DMS79 treated with DMSO at 0.1 percent for 48 hours (cell line): ENCODE measurements at regions not wholly inside any gene's neighbourhood (a gene's known extent, or its start where the extent isn't known, plus 50 kb on each side); places are given as distances from the start of the nearest gene placed in this dataset.

Experiments used
- DNase-seq: peaks from one replicate; lab custom pipeline; 2025; lab: John Stamatoyannopoulos, UW

DNA sequence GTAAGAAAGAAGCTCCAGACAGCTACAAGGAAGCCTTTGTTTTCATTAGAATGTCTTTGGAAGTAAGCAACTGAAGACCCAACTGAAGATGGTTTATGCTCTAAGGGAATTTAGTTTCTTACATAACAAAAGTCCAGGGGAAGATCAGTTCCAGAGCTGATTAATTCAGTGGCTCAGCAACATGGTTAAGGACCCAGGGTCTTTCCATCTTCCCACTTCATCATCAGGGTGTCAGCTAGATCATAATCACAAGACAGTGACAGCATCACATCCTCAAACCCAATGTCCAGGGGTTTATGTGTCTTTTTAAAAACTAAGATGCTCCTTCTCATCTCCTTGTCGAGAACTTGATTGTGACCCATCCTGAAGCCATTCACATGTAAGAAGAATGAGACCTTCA, 119.7 kb upstream of the PRDM1 start:
- no peak for DNase-seq

DNA sequence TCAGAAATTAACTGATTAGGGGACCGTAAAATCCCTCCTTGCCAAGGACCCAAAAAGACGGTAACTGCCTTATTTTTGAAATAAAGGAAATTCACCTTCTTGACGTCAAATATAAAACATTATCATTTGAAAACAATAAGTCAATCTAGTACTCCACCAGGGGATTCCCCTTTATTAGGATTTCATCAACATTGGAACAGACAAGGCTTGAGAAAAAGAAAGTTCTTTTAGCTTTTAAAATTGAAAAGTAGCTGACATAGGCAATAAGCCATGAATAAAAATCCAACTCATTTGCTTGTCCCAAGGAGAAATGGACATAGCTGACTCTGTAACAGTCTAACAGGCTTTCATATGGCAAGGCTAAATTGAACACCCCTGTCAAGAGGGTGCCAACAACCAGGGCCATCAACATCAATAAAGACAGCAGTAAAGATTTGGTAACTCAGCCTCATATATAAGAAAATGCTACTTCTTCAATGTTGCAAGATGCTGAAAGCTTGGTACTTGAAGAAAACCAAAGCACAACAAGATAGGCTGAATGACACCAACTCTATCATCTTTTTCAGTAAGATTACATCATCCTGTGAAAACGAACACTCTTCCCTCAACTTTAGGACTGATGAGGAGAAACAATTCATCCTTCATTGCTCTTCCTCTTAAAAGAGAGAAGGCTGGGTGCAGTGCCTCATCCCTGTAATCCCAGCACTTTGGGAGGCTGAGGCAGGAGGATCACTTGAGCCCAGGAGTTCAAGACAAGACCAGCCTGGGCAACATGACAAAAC, 121.0 kb upstream of the PRDM1 start:
- no peak for DNase-seq

DNA sequence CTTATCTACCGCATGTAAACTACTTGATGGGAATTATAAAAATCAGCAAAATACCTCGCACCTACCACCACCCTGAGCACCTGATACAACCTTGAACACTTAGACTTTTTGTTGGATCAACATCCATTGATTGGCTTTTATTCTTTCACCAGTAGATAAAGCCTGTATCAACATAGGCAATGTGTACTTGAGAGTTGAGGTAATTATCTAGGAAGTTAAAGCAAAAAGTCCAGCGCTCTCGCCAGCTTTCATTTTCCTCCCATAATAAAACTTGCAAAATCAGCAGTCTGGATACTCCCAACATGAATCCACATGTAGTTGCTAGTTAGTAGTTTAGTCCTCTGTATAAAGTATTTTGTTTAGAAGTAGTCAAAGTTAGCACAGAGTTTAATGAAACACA, 132.0 kb upstream of the PRDM1 start:
- DNase-seq = no peak

DNA sequence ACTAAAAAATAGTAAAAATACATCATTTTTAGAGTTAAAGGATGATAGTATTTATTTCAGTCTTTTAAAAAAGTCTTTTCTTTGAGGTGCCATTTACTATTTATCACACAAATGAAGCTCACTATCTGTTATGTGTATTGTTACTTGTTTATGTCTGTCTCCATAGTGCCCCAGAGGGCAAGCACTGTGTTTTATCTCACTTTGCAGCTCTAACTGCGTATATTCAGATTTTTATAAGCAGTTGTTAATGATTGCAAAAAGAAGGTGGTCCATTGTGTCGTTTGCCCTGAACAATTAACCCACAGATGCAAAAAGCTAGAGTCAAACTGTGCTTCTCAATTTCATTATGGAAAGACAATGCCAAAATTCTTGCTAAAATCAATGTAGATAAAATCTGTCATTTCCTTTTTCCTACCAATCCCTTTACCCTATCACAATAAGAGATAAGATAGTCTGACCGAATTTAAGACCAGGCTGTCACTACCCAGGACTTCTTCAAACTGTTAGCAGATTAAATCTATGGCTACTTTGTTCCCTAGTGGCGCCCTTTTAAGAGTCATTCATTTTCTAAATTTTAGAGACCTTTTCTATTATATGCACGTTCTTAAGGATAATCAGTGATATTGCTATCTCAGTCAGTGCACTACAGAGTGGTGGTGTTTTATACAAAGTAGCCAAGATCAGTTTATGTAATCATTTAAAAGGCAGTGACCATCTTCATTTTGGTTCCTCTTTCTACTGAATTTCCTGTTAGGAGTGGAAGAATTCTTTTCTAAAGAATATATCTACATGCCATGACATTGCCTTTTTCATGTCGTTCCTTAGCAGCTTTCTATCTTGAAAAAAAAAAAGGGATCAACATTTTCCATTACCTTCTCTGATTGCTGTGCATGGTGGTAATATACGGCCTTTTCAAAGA, 133.1 kb upstream of the PRDM1 start:
- no peak for DNase-seq

DNA sequence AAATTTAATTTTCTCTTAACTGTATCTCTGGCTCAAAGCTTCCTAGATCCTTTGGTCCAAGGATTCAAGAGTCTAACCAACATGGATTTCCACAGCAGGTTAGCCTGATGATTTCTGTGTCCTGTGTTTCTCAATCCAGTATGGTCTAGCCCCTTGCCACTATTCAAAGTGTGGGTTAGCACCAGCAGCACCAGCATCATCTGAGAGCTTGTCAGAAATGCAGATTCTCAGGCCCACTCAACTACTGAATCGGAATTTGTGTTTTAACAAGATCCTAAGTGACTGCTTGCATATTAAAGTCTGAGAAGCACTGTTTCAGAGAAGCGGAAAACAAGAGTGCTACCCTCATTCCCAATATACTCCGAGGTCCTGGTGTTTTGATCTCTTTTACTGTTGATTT, 133.8 kb upstream of the PRDM1 start:
- DNase-seq = no peak

DNA sequence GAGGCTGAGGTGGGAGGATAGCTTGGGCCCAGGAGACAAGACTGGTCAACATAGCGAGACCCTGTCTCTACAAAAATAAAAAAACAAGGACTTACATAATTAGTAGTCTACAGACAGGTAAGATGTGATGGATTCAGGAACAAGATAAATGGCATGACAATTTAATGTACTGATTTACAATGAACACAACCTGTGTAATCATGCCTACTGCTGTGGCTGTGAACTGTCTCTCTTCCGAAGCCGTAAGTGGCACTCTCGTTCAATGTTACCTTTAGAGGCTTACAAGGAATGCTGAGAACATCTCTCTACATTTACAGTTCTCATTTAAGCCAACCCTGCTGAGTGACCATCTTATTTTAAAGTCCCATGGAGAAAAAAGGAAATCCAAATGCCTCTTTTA, 134.8 kb upstream of the PRDM1 start:
- DNase-seq = no peak

DNA sequence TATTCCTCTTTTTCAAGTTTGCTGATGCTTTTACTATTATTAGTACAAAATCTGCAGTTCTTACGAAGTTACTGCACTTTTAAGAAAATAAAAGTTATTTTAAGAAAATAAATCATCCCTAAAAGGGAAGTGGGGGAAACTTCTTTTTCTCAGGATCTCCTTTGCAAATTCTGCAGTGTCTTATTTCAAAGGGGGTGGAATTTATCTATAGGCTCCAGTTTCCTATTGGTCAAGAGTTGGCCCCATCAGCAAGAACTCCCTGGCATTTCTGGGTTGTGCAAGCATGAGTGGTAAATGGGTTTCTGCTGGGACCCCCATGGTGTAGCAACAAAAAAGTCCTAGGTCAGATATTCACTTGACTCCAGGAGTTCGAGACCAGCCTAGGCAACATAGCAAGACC, 136.3 kb upstream of the PRDM1 start:
- no peak for DNase-seq

DNA sequence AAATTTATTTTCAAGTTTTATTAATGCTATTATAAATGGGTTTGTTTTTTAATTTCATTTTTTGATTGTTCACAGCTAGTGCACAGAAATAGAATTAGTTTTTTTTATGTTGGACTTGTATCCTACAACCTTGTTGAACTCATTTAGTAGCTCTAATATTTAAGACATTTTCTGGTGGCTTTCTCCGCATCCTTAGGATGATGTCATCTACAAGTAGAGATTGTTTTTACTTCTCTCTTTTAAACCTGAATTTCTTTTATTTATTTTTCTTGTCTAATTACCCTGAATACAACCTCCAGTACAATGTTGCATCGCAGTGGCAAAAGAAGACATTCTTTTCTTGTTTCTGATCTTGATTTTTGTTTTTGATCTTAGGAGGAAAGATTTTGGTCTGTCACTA, 142.6 kb upstream of the PRDM1 start:
- no peak for DNase-seq

DNA sequence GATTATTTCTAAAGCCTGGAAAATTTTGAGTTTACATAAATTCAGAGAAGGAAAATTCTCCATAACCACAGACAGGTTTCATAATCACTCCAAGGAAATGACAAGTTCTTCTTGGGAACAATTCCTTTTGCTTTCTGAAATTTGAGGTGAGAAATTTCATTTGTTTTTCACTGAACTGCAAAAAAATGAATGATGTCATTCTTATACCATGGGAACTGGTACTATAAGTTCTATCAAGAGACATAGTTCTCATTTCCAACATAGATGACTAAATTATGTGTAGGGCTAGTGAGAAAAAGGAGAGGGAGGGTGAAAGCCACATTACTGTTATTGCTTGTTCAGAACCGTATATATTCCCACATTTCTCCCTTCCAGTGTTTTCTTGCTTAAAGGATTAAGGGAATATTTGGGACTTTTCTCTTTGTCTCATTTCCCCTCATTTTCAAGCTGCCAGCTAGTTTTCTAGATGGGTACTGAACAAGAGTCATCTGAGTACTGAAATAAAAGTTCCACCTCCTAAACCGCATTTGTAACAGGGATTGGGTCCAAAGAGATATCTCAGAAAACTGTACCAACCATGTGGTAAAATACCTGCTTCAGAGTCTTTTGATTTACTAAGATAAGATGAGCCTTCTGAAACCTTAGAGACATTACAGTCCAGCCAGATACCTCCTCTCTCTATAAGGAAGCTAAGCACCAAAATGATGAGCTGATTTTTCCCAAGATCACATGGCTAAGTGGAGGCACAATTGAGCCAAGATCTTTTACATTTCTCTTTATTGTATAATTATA, 144.3 kb upstream of the PRDM1 start:
- no peak for DNase-seq

DNA sequence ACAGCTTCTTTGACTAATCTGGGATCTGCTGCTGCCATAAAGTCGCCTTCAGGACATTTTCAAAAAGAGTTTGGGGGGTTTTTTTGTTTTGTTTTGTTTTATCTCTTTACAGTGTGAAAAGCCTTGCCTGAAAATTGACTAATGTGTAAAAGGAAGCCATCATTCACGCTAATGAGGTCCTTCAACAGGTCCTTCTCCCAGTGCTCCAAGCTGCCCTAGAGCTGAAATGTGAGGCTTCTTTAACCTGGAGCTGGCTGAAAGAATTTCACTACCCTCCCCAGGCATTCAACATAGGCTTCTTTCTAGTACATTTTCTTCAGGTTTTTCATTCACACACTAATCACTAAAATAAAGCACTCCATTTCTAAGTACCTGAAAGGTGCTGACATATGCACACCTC, 145.1 kb upstream of the PRDM1 start:
- DNase-seq = no peak

DNA sequence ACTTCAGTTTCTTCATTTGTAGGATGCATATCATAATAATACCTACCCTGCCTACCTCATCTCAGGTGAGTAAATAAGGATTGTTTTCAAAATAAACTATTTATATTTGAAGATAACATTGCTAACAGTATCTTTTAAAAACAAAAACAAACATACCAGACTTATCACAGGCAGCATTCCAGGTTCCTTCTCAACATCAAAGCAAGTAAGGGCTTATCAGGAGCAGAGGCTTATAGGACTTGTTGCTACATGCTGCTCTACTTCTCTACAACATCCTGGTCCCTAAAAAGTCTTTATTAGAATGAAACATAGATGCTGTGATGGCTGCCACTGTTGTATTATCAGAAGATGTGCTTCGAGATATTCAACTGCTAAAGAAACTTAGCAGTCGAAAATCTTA, 149.2 kb upstream of the PRDM1 start:
- no peak for DNase-seq

DNA sequence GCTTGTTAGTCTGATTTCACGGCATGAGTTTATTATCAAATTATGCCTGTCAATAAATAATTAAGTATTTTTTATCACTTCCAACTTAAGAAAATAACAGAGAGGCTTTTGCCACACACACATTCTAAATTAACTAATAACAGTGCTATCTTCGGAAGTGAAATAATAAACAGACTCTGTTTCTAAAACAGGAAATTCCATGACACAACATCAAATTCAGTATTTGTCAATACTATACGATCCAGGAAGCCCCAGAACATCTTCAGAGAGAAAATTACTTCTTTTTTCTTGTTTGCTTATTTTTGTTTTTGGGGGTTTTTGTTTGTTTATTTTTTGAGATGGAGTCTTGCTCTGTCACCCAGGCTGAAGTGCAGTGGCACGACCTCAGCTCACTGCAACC, 150.7 kb upstream of the PRDM1 start:
- DNase-seq = no peak

DNA sequence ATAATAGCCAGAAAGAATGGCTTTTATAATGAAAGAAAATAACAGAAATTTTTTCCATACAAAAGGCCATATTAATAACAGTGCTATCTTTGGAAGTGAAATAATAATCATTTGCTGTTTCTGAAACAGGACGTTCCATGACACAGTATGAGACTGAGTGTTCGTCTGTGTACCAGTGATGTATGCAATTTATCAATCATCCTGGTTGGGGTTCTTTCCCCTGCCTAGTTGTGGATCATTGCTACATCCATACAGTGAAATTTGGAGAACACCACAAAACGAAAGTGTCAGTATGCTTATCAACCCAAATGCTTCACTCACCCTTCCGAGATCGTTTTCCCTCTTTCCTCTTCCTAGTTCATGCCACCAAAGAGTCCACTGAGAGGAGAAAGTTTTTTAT, 151.4 kb upstream of the PRDM1 start:
- DNase-seq = no peak

DNA sequence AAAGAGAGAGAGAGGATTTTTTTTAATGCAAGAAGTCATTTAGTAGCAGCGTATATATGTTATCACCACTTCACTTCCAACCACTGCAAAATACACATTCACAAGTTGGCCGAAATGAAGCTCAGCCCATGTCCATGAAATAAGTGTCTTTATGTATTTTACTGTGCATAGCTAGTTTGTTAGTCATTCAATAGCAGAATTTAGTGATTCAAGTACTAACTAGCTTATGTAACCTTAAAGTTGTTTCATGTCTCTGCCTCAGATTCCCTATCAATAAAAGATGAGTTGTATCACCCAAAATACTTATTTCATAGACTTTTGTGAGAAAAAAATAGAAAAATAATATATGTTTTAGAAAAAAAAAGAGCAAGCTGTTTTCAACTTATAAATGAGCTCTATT, 153.7 kb upstream of the PRDM1 start:
- DNase-seq = no peak

DNA sequence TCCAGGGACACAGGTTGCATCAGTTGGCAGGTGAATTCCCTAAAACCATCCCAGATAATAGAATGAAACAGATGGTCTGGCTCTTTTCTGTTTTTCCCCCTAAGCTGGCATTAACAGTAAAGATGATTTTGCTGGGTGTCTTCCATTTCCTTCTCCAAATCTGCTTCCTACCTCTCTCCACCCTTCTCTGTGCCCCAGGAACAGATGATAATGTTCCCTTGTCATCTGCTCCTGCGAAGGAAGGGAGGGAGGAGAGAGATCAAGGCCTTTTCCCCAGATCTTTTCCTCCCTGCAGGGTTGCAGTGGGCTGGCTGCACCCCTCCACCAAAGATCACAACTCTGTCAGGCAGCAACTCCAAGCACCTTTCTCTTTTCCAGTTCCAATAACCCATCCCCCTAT, 156.5 kb upstream of the PRDM1 start:
- no peak for DNase-seq

DNA sequence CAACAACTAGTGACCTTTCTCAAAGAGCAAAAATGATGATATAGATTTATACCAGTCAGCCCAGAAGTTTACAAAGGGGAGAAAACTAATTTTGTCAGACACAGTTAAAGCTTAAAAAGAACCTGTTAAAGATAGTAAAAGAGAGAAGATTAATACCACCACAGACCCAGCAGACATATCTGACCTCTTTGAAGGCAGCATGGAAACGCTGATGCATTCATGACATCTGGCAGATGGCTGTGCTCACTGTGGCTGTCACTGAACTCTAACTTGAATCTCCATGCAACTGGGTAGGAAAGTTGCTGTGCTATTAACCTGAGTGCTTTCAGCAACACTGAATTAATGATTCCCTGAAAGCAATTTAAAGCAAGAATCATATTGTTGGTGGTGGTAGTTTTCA, 159.8 kb upstream of the PRDM1 start:
- DNase-seq = no peak

DNA sequence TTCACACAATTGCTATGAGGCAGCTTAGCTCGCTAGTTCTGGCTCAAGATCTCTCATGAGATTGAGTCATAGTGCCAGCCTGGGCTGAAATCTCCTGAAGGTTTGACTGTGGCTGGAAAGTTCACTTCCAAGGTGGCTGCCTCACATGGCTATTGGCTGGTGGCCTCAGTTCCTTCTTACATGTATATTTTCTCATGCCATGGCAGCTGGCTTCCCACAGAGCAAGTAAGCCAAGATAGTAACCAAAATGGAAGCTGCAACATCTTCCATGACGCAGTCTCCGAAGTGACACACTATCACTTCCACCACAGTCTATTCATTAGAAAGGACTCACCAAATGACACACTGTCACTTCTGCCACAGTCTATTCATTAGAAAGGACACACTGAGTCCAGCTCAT, 160.4 kb upstream of the PRDM1 start:
- DNase-seq = no peak

DNA sequence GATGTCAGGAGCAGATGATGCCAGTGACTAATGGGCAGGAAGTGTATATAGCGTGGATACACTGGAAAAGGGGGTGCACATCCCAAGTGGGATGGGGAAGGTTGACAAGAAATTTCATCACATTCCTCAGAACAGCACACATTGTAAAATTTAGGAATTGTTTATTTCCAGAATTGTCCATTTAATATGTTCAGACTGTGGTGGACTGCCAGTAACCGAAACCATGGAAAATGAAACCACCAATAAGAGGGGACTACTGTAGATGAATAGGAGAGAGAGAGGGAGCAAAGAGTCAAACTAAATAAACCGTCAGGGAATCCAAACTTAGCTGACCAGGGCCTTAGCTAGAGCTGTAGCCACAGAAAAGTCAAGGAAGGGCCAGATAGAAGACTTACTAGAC, 164.4 kb upstream of the PRDM1 start:
- no peak for DNase-seq

DNA sequence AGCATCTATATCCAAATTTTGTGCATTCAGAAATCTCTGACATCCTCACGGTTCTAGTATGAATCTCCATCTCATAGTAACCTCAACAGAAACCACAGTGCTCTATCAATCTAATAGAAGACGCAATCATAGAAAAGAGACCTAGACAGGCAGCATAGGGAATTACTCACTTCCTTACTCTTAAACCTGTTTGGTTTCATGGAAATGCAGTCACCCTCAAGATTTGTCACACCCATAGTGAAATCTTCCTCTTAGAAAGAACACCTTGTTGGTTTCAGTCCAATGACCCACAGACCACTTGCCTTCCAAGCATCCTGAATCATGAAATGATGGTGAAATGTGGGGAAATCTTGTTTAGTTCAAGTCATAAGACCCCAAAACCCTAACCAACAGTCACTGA, 166.1 kb upstream of the PRDM1 start:
- no peak for DNase-seq

DNA sequence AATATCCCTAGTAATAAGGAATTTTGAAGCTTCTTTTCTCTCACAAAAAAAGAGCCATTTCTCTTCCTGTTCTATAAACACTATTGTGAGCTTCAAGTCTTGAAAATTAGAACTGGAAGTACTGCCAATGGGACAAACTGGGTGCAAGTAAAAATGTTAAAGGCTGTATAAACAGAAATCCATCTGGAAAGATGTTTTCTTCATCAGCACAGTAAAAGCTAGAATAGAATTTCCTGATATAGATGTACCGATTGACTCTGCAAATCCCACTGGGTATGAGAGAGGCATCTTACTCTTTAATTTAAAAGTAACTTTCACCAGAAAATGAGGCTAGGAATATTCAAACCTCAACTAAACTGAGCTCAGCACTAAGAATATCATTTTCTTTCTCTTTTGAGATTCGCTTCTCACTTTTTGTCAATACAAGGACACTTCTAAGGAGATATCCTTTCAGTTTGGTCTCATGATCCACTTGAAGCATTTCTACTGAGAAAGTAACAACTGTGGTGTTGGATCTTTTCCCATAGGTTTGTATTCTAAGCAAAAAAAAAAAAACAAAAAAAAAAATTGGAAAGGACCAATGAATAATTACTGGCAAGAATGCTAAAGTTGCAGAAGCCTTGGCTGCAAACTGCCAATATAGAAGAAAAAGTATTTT, 169.0 kb upstream of the PRDM1 start:
- DNase-seq = no peak

DNA sequence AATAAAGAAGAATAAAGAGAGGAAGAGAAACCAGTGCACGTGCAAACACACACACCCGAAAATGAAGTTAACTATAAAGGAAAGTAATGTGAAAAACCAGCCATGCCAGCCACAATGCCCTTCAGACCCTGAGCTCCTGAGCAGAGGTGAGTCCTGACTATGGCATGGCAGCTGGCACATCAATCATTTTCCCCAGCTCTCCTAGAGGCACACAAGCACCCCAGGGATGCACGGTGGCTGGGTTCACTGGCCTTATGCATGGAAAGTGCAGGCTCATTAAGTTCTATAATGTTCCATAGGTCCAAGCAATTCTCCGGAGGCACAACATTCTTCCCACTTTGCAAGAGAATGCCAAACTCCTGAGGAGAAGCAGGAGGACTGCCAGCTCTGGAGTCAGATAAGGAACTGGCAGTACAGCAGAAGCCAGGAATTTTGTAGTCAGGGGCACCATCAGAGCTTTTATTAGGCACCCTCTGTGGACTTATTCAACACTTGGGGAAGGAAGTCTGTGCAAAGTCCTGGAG, 175.0 kb upstream of the PRDM1 start:
- no peak for DNase-seq

DNA sequence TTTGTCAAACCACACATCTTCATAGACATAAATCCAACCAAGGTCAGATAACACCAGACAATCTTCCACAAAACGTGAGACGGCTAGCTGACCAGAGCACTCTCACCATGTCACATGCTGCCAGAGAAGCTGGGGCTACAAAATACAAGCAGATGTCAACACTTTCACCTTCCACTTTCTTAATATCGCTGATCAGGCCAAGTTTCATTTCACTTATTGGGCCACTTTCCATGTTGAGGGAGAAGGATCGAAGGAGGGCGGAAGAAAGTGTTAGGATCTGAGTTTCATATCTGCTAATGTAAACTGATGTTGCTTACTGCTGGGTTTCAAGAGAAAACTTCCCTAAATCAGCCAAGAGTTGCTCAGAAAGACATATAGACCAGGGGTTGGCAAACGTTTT, 177.0 kb upstream of the PRDM1 start:
- DNase-seq = no peak
